Liver (tissue), 8 donors: ENCODE measurements at regions not wholly inside any gene's neighbourhood (a gene's known extent, or its start where the extent isn't known, plus 50 kb on each side); places are given as distances from the start of the nearest gene placed in this dataset.

Source experiments
- DNase-seq: peaks from one replicate; pipeline ENCODE4 v3.0.0-alpha.2; 2017; ENCODE audit warnings: low spot score
- H3K27ac ChIP-seq, 2 donors: one replicate each; pipeline ENCODE4 v1.7.0; 2013; ENCODE audit warnings: inconsistent platforms in 2 of 2, low read length in 2 of 2, control low read depth in 1 of 2, low read depth in 1 of 2, mild to moderate bottlenecking in 1 of 2
- H3K27me3 ChIP-seq, 4 donors: one replicate each; pipeline versions ENCODE4 v1.6.1 to v1.7.0; 2013; ENCODE audit warnings: low read length in 3 of 4, inconsistent platforms in 1 of 4, mild to moderate bottlenecking in 1 of 4, moderate library complexity in 1 of 4; ENCODE audit not compliant: control insufficient read depth in 4 of 4, insufficient read depth in 4 of 4
- H3K36me3 ChIP-seq, 4 donors: one replicate each; pipeline versions ENCODE4 v1.6.1 to v1.7.0; 2013; ENCODE audit warnings: low read length in 3 of 4, mild to moderate bottlenecking in 3 of 4, low read depth in 1 of 4, moderate library complexity in 1 of 4; ENCODE audit not compliant: control insufficient read depth in 4 of 4, insufficient read depth in 3 of 4
- H3K4me1 ChIP-seq, 4 donors: one replicate each; pipeline versions ENCODE4 v1.6.1 to v1.7.0; 2013; ENCODE audit warnings: low read length in 3 of 4, mild to moderate bottlenecking in 3 of 4, moderate library complexity in 1 of 4; ENCODE audit not compliant: control insufficient read depth in 4 of 4, insufficient read depth in 4 of 4
- H3K4me3 ChIP-seq, 3 donors: one replicate each; pipeline versions ENCODE4 v1.6.1 to v1.7.0; 2013; ENCODE audit warnings: low read length in 3 of 3, control low read depth in 1 of 3, low read depth in 1 of 3, mild to moderate bottlenecking in 1 of 3
- H3K9ac ChIP-seq, 2 donors: one replicate each; pipeline ENCODE4 v1.7.0; 2013; ENCODE audit warnings: low read length in 2 of 2, mild to moderate bottlenecking in 2 of 2, moderate library complexity in 2 of 2, control low read depth in 1 of 2, low read depth in 1 of 2
- H3K9me3 ChIP-seq, 4 donors: one replicate each; pipeline versions ENCODE4 v1.6.1 to v1.7.0; 2013; ENCODE audit warnings: low read length in 3 of 4; ENCODE audit not compliant: control insufficient read depth in 4 of 4
- CTCF ChIP-seq: fragments of 150-350 bp; IDR thresholded peaks from 2 replicates; pipeline ENCODE4 v1.5.1; 2017; ENCODE audit warnings: improper control_type of control experiment, low read depth, low read length; ENCODE audit not compliant: missing input control
- FOXA2 ChIP-seq: IDR thresholded peaks from 2 replicates; pipeline ENCODE4 v1.6.1; 2016; ENCODE audit warnings: antibody characterized with exemption
- GABPA ChIP-seq, 2 donors: IDR thresholded peaks in 1 of 2; conservative IDR thresholded peaks in 1 of 2; 2 replicates each; pipeline ENCODE4 v1.6.1; 2016; ENCODE audit warnings: antibody characterized with exemption in 2 of 2, mild to moderate bottlenecking in 1 of 2, moderate library complexity in 1 of 2
- HNF4A ChIP-seq, 2 donors: conservative IDR thresholded peaks; 2 replicates each; pipeline ENCODE4 v1.6.1; 2016; ENCODE audit warnings: antibody characterized with exemption in 2 of 2, mild to moderate bottlenecking in 2 of 2
- HNF4G ChIP-seq: IDR thresholded peaks from 2 replicates; pipeline ENCODE4 v1.6.1; 2016; ENCODE audit warnings: antibody characterized with exemption
- JUND ChIP-seq, 2 donors: IDR thresholded peaks; 2 replicates each; pipeline ENCODE4 v1.6.1; 2016; ENCODE audit warnings: antibody characterized with exemption in 2 of 2
- MAX ChIP-seq: IDR thresholded peaks from 2 replicates; pipeline ENCODE4 v1.6.1; 2016; ENCODE audit warnings: antibody characterized with exemption
- NR2F2 ChIP-seq: IDR thresholded peaks from 2 replicates; pipeline ENCODE4 v1.6.1; 2016; ENCODE audit warnings: antibody characterized with exemption
- RAD21 ChIP-seq, 2 donors: IDR thresholded peaks; 2 replicates each; pipeline ENCODE4 v1.6.1; 2016; ENCODE audit warnings: antibody characterized with exemption in 2 of 2, mild to moderate bottlenecking in 2 of 2
- REST ChIP-seq: IDR thresholded peaks from 2 replicates; pipeline ENCODE4 v1.6.1; 2016; ENCODE audit warnings: antibody characterized with exemption, mild to moderate bottlenecking
- RXRA ChIP-seq, 2 donors: IDR thresholded peaks; 2 replicates each; pipeline ENCODE4 v1.6.1; 2017 to 2018; ENCODE audit warnings: antibody characterized with exemption in 2 of 2, mild to moderate bottlenecking in 1 of 2
- SP1 ChIP-seq: IDR thresholded peaks from 2 replicates; pipeline ENCODE4 v1.6.1; 2018; ENCODE audit warnings: antibody characterized with exemption, mild to moderate bottlenecking
- TAF1 ChIP-seq: conservative IDR thresholded peaks from 2 replicates; pipeline ENCODE4 v1.6.1; 2016; ENCODE audit warnings: antibody characterized with exemption, mild to moderate bottlenecking
- YY1 ChIP-seq: IDR thresholded peaks from 2 replicates; pipeline ENCODE4 v1.6.1; 2016; ENCODE audit warnings: antibody characterized with exemption, mild to moderate bottlenecking
- ZBTB33 ChIP-seq: IDR thresholded peaks from 2 replicates; pipeline ENCODE4 v1.6.1; 2016; ENCODE audit warnings: antibody characterized with exemption
- WGBS: extraction: QIAGEN DNeasy Blood & Tissue Kit; methylation state at CpG from one replicate; pipeline ENCODE4 v1.1.7; 2013; 5-methylcytosine and 5-hydroxymethylcytosine counted together
- donor health status: healthy.
- donor health status: healthy.
- donor health status: healthy.
- donor health status: healthy.
- donor health status: healthy.

GRCh38 chr10:64537112-64537511, 1015.9 kb downstream of the REEP3 start:
- Histone ChIP-seq H3K27me3 (no peaks in the 10 kb centered on the region), H3K27ac (no peak overlapping the region), H3K9ac (no peak overlapping the region), H3K4me3 (no peak overlapping the region), H3K36me3 (no peaks in the 10 kb centered on the region), H3K9me3 (no peaks in the 10 kb centered on the region), H3K4me1 (no peaks in the 10 kb centered on the region)
- no peak for DNase-seq
- TF ChIP-seq REST (no peak), FOXA2 (no peak), GABPA (IDR thresholded peaks at IDR 0.05 in 1 of 2, conservative IDR thresholded peaks at IDR 0.05 in 1 of 2) (no peak), JUND (IDR thresholded peaks at IDR 0.05) (no peak), RAD21 (IDR thresholded peaks at IDR 0.05) (peak in 1 of 2 donors; percentile 11), HNF4G (no peak)

GRCh38 chr10:64537928-64538327, 1016.7 kb downstream of the REEP3 start:
- H3K4me1 ChIP-seq = no peaks in the 10 kb centered on the region
- TF ChIP-seq HNF4G (no peak), MAX (no peak)
- H3K36me3 ChIP-seq = no peaks in the 10 kb centered on the region

GRCh38 chr10:64546073-64546472, 1024.9 kb downstream of the REEP3 start:
- Histone ChIP-seq H3K4me1 (no peaks in the 10 kb centered on the region), H3K9ac (no peak overlapping the region), H3K9me3 (no peaks in the 10 kb centered on the region), H3K36me3 (no peaks in the 10 kb centered on the region), H3K27ac (no peak overlapping the region), H3K4me3 (no peak overlapping the region), H3K27me3 (peaks cover 0 to 4% (median 0%) of the 10 kb centered on the region in 4 donors)
- no peak for DNase-seq
- TF ChIP-seq NR2F2 = no peak
- no peak for TF ChIP-seq RAD21 (IDR thresholded peaks at IDR 0.05)
- no peak for TF ChIP-seq MAX
- TF ChIP-seq YY1 = no peak
- TF ChIP-seq GABPA (IDR thresholded peaks at IDR 0.05 in 1 of 2, conservative IDR thresholded peaks at IDR 0.05 in 1 of 2) = no peak
- no peak for TF ChIP-seq SP1
- no peak for TF ChIP-seq RXRA (IDR thresholded peaks at IDR 0.05)
- TF ChIP-seq ZBTB33 = no peak
- no peak for TF ChIP-seq JUND (IDR thresholded peaks at IDR 0.05)
- TF ChIP-seq TAF1 = no peak
- TF ChIP-seq HNF4A (conservative IDR thresholded peaks at IDR 0.05) = no peak
- TF ChIP-seq CTCF = no peak
- 42% methylated on average over 3 of the region's 3 CpGs for WGBS

More at GRCh38 chr10:64537928-64538327, 1016.7 kb downstream of the REEP3 start:
- H3K4me3 ChIP-seq = no peak overlapping the region
- no peaks in the 10 kb centered on the region for H3K9me3 ChIP-seq
- H3K9ac ChIP-seq = no peak overlapping the region
- H3K27ac ChIP-seq = no peak overlapping the region
- H3K27me3 ChIP-seq = no peaks in the 10 kb centered on the region
- DNase-seq = no peak
- WGBS = 86% methylated on average over 5 of the region's 5 CpGs
